SIG-M5 treated with dmso at 0.1 percent for 504 hours (cell line): ENCODE measurements at regions not wholly inside any gene's neighbourhood (a gene's known extent, or its start where the extent isn't known, plus 50 kb on each side); places are given as distances from the start of the nearest gene placed in this dataset.

ENCODE experiments used
- DNase-seq: peaks from one replicate; lab custom pipeline; 2025; ENCODE audit not compliant: unreplicated experiment; lab: John Stamatoyannopoulos, UW

GRCh38 chr3:25306066-25306465, 122.0 kb upstream of the RARB start:
- DNase-seq = no peak

- DNase-seq = no peak
Measured at GRCh38 chr3:25306705-25307104, 121.4 kb upstream of the RARB start.

GRCh38 chr3:25313286-25313685, 114.8 kb upstream of the RARB start:
- DNase-seq = no peak

DNA sequence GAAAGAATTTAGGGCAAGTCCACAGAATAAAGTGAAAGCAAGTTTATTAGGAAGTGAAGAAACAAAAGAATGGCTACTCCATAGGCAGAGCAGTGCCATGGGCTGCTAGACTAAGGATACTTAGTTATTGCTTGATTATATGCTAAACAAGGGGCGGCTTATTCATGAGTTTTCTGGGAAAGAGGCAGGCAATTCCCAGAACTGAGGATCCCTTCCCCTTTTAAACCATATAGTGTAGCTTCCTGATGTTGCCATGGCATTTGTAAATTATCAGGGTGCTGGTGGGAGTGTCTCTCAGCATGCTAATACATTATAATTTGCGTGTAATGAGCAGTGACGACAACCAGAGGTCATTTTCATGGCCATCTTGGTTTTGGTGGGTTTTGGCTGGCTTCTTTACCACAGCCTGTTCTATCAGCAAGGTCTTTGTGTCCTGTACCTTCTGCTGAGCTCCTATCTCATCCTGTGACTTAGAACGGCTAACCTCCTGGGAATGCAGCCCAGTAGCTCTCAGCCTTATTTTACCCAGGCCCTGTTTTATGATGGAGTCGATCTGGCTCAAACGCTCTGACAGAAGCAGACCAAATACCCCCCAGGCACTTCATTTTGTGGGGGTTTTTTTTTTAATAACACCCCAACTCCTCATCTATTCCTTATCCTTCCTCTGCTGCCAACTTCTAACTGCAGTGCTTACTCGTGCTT, 103.0 kb upstream of the RARB start:
- no peak for DNase-seq

DNA sequence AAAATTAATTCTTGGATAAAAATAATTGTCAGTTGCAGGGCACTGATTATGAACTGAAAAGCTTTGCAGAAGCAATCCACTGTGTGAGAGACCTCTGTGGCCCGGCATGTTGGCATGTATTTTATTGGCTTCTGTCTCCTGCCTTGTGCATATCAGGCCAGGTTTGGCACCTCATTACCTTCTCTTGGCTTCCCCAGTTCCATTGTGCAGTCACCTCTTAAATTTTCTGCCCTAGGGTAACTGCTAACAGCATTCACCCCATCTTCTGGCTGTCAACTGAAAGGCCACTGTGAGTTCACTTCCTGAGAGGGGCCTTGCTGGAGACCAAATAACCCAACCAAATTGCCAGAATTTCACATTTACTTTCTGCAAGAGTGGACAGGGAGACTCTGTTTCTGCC, 92.7 kb upstream of the RARB start:
- DNase-seq = no peak

- DNase-seq = no peak
Measured at GRCh38 chr3:25338158-25338725, 89.8 kb upstream of the RARB start.

DNA sequence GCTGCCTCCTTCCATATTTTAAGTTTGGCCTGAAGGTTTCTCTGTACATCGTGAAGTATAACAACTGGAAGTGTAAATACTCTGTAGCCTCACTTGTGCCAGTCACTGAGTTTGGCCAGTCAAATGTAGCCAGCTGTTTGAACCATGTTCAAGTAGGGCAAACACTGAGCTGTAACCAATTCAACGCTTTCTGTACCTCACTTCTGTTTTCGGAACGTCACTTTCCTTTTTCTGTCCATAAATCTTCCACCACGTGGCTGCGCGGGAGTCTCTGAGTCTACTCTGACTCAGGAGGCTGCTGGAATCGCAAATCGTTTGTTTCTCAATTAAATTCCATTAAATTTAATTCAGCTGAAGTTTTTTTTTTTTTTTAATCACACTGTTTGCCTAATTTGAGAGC, 88.8 kb upstream of the RARB start:
- no peak for DNase-seq

DNA sequence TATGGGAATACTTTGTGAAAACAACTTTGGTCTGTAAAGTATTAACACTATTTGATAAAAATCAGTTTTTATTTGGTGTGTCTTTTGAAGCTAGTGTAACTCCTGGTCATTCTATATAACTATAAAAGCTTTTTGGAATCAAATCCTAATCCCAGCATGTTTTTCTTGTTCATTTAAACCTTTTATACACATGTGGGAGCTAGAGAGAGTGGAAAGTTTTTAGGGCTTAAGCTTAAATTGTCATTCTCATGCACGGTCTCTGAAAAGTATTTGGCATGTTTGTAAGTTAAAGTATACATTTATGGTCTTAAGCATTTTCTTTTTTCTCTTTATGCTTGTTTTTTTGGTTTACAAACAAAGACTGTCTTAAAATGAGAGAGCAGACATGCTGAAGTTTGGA, 83.4 kb upstream of the RARB start:
- DNase-seq = no peak

GRCh38 chr3:25349095-25349494, 79.0 kb upstream of the RARB start:
- DNase-seq = no peak

- DNase-seq = no peak
Measured at GRCh38 chr3:25349828-25350724, 78.0 kb upstream of the RARB start.

DNA sequence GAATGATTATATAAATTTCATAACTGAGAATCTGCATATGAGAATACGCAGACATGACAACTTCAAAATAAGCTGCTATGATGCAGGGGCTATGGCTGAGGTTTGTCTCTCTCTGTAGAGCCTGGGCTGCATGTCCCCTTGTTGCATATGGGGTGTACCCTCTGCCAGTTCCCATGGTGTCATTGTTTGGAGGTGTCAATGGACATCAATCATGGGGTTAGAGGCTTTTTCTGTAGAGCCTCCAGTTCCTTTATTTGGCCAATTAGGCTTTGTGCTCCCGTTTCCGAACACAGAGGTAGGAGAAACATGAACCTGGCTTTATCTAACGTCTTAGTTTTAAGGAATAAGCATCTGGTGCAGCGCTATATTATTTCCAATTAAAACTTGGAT, 77.3 kb upstream of the RARB start:
- no peak for DNase-seq

DNA sequence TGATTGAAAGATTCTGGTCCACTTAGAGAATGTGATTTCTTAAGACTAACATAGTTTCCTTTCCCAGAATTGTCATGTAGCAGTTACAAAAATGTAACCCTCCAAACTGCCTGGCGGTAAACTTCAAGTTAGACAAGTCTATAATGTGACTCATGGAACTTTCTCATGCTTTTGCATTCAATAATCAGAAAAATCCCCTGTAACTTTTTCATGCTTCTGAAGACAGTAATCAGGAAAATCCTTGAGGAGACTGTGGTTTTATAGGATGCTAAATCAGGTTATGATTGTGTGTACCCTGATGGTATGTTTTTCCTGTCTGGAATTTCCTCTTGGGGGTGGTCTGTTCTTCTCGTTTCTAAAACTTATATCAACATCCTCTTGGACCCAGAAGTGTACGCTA, 74.0 kb upstream of the RARB start:
- no peak for DNase-seq

DNA sequence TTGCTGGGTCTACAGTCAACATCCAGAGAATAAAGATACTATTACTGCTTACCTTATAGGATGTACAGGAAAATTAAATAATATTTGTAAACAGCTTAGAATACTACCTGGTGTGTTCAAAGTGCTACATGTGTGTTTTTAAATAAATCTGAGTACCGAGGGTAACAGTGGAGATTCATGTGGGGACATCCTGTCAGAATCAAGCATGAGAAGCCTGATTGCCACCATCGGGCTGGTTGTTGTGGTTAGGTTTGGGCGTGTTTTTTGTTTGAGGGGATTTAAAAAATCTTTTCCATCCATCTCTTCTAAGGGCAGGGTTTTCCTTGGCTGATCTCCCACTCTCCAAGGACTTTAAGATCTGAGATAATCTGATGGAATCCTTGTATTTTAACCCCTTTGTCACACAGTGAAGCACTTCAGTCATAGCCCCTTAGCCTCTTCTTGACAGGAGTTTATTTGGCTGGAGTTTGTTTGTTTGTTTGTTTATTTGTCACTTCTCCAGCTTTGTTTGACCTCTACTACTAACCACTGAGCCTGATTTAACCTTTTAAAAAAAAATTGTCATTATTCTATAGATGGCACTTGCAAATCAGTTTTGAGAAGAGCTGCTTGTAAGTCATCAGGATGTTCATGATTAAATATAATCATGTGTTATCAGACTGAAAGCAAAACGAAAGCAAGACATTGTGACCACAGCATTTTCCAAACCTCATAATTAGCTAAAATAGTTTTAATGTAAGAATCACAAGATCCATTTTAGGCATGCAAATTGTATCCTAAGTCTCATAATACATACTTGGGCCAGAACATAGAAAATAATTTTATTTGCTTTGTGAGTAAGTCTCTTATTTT, 72.8 kb upstream of the RARB start:
- DNase-seq = no peak

DNA sequence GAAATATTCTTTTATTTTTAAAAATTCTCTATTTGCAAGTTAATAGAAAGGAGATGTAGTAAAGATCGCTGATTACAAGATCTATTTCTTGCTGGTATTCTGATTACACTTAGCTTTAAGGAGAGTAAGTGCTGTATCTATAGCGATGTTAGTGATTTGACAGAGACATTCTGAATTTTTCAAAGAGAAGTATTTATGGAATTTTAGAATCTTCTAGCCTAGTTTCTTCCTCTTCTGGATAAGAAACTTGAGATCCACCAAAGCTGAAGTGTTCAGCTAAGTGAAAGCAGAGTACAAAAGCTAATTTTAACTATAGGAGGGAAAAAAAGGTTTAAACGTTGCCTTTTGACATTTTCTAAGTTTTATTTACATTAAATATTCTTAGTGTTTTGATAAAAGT, 72.1 kb upstream of the RARB start:
- no peak for DNase-seq

- no peak for DNase-seq
Measured at GRCh38 chr3:25362118-25362517, 65.9 kb upstream of the RARB start.

- DNase-seq = no peak
Measured at GRCh38 chr3:25365636-25366035, 62.4 kb upstream of the RARB start.

- no peak for DNase-seq
Measured at GRCh38 chr3:25367025-25367424, 61.0 kb upstream of the RARB start.

GRCh38 chr3:25372167-25372566, 55.9 kb upstream of the RARB start:
- no peak for DNase-seq

DNA sequence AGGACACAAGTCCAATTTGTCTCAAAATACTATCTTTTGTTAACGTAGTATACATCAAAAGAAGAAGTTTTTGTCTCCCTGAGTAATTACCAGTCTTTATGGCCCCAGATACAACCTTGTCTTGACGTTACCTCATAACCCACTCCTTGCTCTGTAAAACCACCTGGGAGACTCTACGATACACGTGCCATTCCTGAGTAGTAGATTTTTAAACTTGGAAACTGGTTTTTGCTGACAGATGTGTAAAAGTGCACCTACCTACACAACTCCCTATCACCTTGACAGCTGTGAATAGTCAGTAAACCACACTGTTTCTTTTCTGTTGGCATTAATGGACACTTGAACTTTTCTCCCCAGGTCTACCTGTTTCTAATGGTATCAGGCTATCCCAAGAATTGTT, 51.7 kb upstream of the RARB start:
- no peak for DNase-seq

GRCh38 chr3:25377042-25377441, 51.0 kb upstream of the RARB start:
- no peak for DNase-seq
